ENCODE measurements at regions not wholly inside any gene's neighbourhood (a gene's known extent, or its start where the extent isn't known, plus 50 kb on each side); places are given as distances from the start of the nearest gene placed in this dataset.

DNA sequence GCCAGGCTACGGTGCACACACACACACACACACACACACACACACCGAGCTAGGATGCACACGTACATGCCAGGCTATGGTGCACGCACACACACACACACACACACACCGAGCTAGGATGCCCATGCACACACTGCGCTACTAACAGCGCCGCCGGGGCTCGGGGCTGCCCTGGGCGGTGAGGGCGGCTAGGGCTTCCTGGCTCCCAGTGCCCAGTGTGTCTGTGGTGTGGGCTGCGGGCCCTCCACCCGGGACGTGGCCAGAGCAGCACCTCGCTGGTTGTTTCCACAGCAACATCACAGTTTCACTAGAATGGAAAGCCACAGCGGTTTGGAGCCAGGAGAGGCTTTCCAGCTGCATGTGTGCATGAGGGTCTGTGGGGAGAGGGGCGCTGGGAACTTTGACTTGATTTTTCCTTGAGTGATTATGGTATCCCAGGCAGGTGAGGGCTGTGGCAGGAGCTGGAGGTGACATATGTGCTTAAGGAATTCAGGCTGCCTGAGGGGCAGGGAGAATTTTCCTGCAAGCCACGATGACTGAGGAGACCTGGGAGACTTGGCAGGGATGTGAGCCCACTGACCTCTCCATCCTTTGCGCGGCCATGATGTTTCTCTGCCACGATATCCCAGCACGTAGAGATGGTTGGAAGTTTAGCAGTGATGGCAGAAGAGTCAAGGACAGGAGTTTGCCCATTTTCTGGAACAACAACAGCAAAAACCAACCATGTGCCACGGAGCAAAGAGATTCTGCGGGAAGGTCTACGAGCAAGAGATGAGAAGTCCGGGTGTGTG, 195.9 kb downstream of the SNX19 start:
- CTCF ChIA-PET = no interaction called here
- no peak for ATAC-seq (replicated peaks in 1 of 4)

GRCh38 chr11:130721023-130721681, 195.1 kb downstream of the SNX19 start:
- Mint-ChIP-seq H3K27me3 (peaks cover 3 to 12% of the 10 kb centered on the region in 2 donors), H3K27ac (no peak overlapping the region), H3K9me3 (no peaks in the 10 kb centered on the region), H3K4me3 (no peak overlapping the region), H3K4me1 (no peaks in the 10 kb centered on the region), H3K36me3 (no peaks in the 10 kb centered on the region)
- H3K9me3 ChIP-seq = no peaks in the 10 kb centered on the region
- no peak overlapping the region for H3K27ac ChIP-seq (ENCODE audit: low read length)
- ChIA-PET CTCF (no interaction called here), POLR2A (no interaction called here)
- peaks cover 0 to 12% of the 10 kb centered on the region in 2 experiments for H3K27me3 ChIP-seq (replicated peaks in 1 of 2; ENCODE audit: control insufficient read depth in 2 of 2, extremely low read depth in 1 of 2, insufficient read depth in 2 of 2, low read length in 1 of 2)
- H3K36me3 ChIP-seq (ENCODE audit: control insufficient read depth in 2 of 2, extremely low read depth in 1 of 2, insufficient read depth in 1 of 2, low read length in 1 of 2) = no peaks in the 10 kb centered on the region
- 95% methylated on average over 3 of the region's 5 CpGs for WGBS (ENCODE audit: insufficient coverage)
- DNase-seq (no peak), ATAC-seq (replicated peaks in 1 of 4) (no peak)
- H3K4me3 ChIP-seq (ENCODE audit: control insufficient read depth in 1 of 2, extremely low read depth in 1 of 2, low read length in 1 of 2) = no peak overlapping the region
- H3K4me1 ChIP-seq (ENCODE audit: control insufficient read depth in 1 of 2, extremely low read depth in 1 of 2, insufficient read depth in 2 of 2, low read length in 2 of 2) = no peaks in the 10 kb centered on the region

More for the DNA sequence above, 195.9 kb downstream of the SNX19 start:
- no peak overlapping the region for H3K4me3 Mint-ChIP-seq
- Histone ChIP-seq H3K4me1 (ENCODE audit: control insufficient read depth in 1 of 2, extremely low read depth in 1 of 2, insufficient read depth in 2 of 2, low read length in 2 of 2) (no peaks in the 10 kb centered on the region), H3K27ac (ENCODE audit: low read length) (no peak overlapping the region), H3K36me3 (ENCODE audit: control insufficient read depth in 2 of 2, extremely low read depth in 1 of 2, insufficient read depth in 1 of 2, low read length in 1 of 2) (no peaks in the 10 kb centered on the region), H3K27me3 (replicated peaks in 1 of 2; ENCODE audit: control insufficient read depth in 2 of 2, extremely low read depth in 1 of 2, insufficient read depth in 2 of 2, low read length in 1 of 2) (peaks cover 0 to 8% of the 10 kb centered on the region in 2 experiments), H3K4me3 (ENCODE audit: control insufficient read depth in 1 of 2, extremely low read depth in 1 of 2, low read length in 1 of 2) (no peak overlapping the region), H3K9me3 (no peaks in the 10 kb centered on the region)
- 88% methylated on average over 17 of the region's 27 CpGs for WGBS (ENCODE audit: insufficient coverage)
- POLR2A ChIA-PET = no interaction called here
- H3K9me3 Mint-ChIP-seq = no peaks in the 10 kb centered on the region
- no peaks in the 10 kb centered on the region for H3K4me1 Mint-ChIP-seq
- peaks cover 5 to 14% of the 10 kb centered on the region in 2 donors for H3K27me3 Mint-ChIP-seq
- H3K27ac Mint-ChIP-seq = no peak overlapping the region
- H3K36me3 Mint-ChIP-seq = no peaks in the 10 kb centered on the region
- DNase-seq = no peak

DNA sequence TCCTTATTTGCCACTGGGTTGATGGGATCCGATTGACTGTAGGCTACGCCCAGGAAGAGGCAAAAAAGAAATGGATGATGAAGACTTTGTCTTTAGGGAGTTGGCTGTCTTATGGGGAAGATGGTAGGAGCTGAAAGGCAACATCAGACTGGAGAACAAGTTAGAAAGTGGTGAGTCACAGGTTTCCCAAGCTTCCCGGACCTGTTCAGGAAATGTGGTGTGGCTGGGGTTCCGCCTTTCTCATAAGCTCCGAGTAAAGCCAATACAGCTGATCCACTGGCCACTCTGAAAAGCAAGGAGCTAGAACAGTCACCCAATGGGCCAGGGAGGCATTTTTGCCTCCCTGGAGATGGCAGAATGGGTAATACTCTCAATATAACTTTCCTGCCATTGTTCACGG, 194.5 kb downstream of the SNX19 start:
- no peaks in the 10 kb centered on the region for H3K4me1 ChIP-seq (ENCODE audit: control insufficient read depth in 1 of 2, extremely low read depth in 1 of 2, insufficient read depth in 2 of 2, low read length in 2 of 2)
- POLR2A ChIA-PET = no interaction called here

DNA sequence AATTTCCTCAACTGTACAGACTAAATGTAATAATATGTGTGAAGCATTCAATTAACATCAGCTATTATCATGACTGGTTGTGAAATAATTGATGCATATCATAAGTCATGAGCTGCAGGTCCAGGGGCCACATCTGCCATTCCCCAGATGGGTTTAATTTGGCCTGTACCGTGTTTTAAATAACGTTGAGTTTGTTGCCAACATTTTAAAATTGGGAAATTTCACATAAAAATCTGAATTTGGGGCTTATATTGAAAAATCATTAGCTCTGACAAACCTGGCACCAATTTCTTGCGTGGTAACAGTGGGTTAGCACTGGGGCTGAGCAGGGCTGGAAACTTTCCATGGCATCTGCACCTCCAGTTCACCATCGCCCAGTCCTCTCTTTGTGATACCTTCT, 193.9 kb downstream of the SNX19 start:
- no peaks in the 10 kb centered on the region for H3K36me3 Mint-ChIP-seq
- H3K27me3 Mint-ChIP-seq = peaks cover 0 to 12% of the 10 kb centered on the region in 2 donors
- POLR2A ChIA-PET = no interaction called here
- H3K9me3 Mint-ChIP-seq = no peaks in the 10 kb centered on the region
- no peak for ATAC-seq (replicated peaks in 1 of 4)
- H3K9me3 ChIP-seq = no peaks in the 10 kb centered on the region
- no peak overlapping the region for H3K4me3 Mint-ChIP-seq
- no peak overlapping the region for H3K27ac ChIP-seq (ENCODE audit: low read length)
- peaks cover 0 to 15% of the 10 kb centered on the region in 2 experiments for H3K27me3 ChIP-seq (replicated peaks in 1 of 2; ENCODE audit: control insufficient read depth in 2 of 2, extremely low read depth in 1 of 2, insufficient read depth in 2 of 2, low read length in 1 of 2)
- no peak overlapping the region for H3K27ac Mint-ChIP-seq
- H3K36me3 ChIP-seq (ENCODE audit: control insufficient read depth in 2 of 2, extremely low read depth in 1 of 2, insufficient read depth in 1 of 2, low read length in 1 of 2) = no peaks in the 10 kb centered on the region
- DNase-seq = no peak
- no peak overlapping the region for H3K4me3 ChIP-seq (ENCODE audit: control insufficient read depth in 1 of 2, extremely low read depth in 1 of 2, low read length in 1 of 2)
- WGBS (ENCODE audit: insufficient coverage) = 73% methylated on average over 3 of the region's 4 CpGs
- H3K4me1 ChIP-seq (ENCODE audit: control insufficient read depth in 1 of 2, extremely low read depth in 1 of 2, insufficient read depth in 2 of 2, low read length in 2 of 2) = no peaks in the 10 kb centered on the region
- H3K4me1 Mint-ChIP-seq = no peaks in the 10 kb centered on the region
- CTCF ChIA-PET = no interaction called here

More for the DNA sequence above, 194.5 kb downstream of the SNX19 start:
- H3K27me3 Mint-ChIP-seq = peaks cover 0 to 12% of the 10 kb centered on the region in 2 donors
- no peaks in the 10 kb centered on the region for H3K9me3 ChIP-seq
- H3K4me3 Mint-ChIP-seq = no peak overlapping the region
- no peaks in the 10 kb centered on the region for H3K36me3 ChIP-seq (ENCODE audit: control insufficient read depth in 2 of 2, extremely low read depth in 1 of 2, insufficient read depth in 1 of 2, low read length in 1 of 2)
- WGBS (ENCODE audit: insufficient coverage) = 81% methylated on average over 5 of the region's 6 CpGs
- ATAC-seq (replicated peaks in 1 of 4) (no peak), DNase-seq (no peak)
- H3K27me3 ChIP-seq (replicated peaks in 1 of 2; ENCODE audit: control insufficient read depth in 2 of 2, extremely low read depth in 1 of 2, insufficient read depth in 2 of 2, low read length in 1 of 2) = peaks cover 0 to 14% of the 10 kb centered on the region in 2 experiments
- H3K4me1 Mint-ChIP-seq = no peaks in the 10 kb centered on the region
- H3K36me3 Mint-ChIP-seq = no peaks in the 10 kb centered on the region
- H3K9me3 Mint-ChIP-seq = no peaks in the 10 kb centered on the region
- CTCF ChIA-PET = no interaction called here
- no peak overlapping the region for H3K27ac ChIP-seq (ENCODE audit: low read length)
- H3K4me3 ChIP-seq (ENCODE audit: control insufficient read depth in 1 of 2, extremely low read depth in 1 of 2, low read length in 1 of 2) = no peak overlapping the region
- no peak overlapping the region for H3K27ac Mint-ChIP-seq

DNA sequence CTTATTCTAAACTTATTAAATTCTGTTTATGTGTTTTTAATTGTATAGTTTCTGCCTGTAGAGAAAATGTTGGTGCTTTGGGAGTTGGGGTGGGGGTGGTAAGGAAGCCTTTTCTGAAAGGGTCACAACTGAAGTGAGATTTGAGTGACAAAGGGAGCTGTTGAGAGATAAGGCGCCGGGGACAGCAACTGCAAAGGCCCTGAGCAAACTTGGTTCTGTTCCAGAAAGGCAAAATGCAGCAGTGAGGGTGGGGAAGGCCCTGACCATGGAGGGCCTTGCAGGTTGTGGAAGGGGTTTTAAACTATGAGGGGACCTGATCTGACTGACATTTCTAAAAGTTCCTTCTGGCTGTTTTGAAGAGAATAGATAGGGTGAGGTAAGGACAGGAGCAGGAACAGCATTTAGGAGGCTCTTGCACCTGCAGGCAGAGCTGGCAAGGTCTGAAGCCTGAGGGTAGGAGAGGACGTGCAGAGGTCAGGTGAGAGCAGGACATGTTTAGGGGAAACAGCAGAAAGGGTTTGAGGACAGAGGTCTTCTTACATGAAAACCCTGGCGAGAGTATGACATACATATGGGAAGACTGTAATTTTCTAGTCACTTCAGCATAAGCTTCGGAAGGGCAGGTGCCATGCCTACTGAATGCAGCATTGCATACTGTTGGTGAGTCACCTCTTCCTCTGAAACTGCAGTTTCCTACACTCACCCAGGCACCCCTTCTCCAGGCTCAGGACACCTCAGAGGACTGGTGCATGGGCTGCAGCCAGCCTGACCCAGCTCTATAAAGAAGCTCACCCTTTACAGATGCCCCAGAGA, 190.7 kb downstream of the SNX19 start:
- CTCF ChIA-PET = interaction anchor here in 1 of 2 donors (0.7 kb wide), 1 partner anchor 171 kb away, joined by 3 read pairs; no protein-coding TSS in a partner anchor
- ATAC-seq (replicated peaks in 1 of 4) (no peak), DNase-seq (no peak)
- WGBS (ENCODE audit: insufficient coverage) = 90% methylated on average over 5 of the region's 5 CpGs
- Mint-ChIP-seq H3K27me3 (peaks cover 2 to 12% of the 10 kb centered on the region in 2 donors), H3K36me3 (no peaks in the 10 kb centered on the region), H3K4me3 (no peak overlapping the region), H3K9me3 (peaks cover 4 to 14% (median 11%) of the 10 kb centered on the region in 3 donors), H3K4me1 (no peaks in the 10 kb centered on the region), H3K27ac (no peak overlapping the region)
- H3K4me3 ChIP-seq (ENCODE audit: control insufficient read depth in 1 of 2, extremely low read depth in 1 of 2, low read length in 1 of 2) = no peak overlapping the region
- H3K36me3 ChIP-seq (ENCODE audit: control insufficient read depth in 2 of 2, extremely low read depth in 1 of 2, insufficient read depth in 1 of 2, low read length in 1 of 2) = no peaks in the 10 kb centered on the region
- H3K27ac ChIP-seq (ENCODE audit: low read length) = no peak overlapping the region
- peaks cover 0 to 10% of the 10 kb centered on the region in 2 experiments for H3K27me3 ChIP-seq (replicated peaks in 1 of 2; ENCODE audit: control insufficient read depth in 2 of 2, extremely low read depth in 1 of 2, insufficient read depth in 2 of 2, low read length in 1 of 2)
- POLR2A ChIA-PET = no interaction called here
- H3K4me1 ChIP-seq (ENCODE audit: control insufficient read depth in 1 of 2, extremely low read depth in 1 of 2, insufficient read depth in 2 of 2, low read length in 2 of 2) = no peaks in the 10 kb centered on the region
- no peaks in the 10 kb centered on the region for H3K9me3 ChIP-seq

GRCh38 chr11:130726234-130727037, 189.8 kb downstream of the SNX19 start:
- Histone ChIP-seq H3K36me3 (ENCODE audit: control insufficient read depth in 2 of 2, extremely low read depth in 1 of 2, insufficient read depth in 1 of 2, low read length in 1 of 2) (no peaks in the 10 kb centered on the region), H3K27me3 (replicated peaks in 1 of 2; ENCODE audit: control insufficient read depth in 2 of 2, extremely low read depth in 1 of 2, insufficient read depth in 2 of 2, low read length in 1 of 2) (peaks cover 0 to 10% of the 10 kb centered on the region in 2 experiments), H3K4me1 (ENCODE audit: control insufficient read depth in 1 of 2, extremely low read depth in 1 of 2, insufficient read depth in 2 of 2, low read length in 2 of 2) (no peaks in the 10 kb centered on the region), H3K4me3 (ENCODE audit: control insufficient read depth in 1 of 2, extremely low read depth in 1 of 2, low read length in 1 of 2) (no peak overlapping the region), H3K9me3 (no peaks in the 10 kb centered on the region), H3K27ac (ENCODE audit: low read length) (no peak overlapping the region)
- DNase-seq (no peak), ATAC-seq (replicated peaks in 1 of 4) (no peak)
- Mint-ChIP-seq H3K4me3 (no peak overlapping the region), H3K36me3 (no peaks in the 10 kb centered on the region), H3K9me3 (peaks cover 4 to 22% (median 14%) of the 10 kb centered on the region in 3 donors), H3K27ac (no peak overlapping the region), H3K27me3 (peaks cover 2 to 12% of the 10 kb centered on the region in 2 donors), H3K4me1 (no peaks in the 10 kb centered on the region)
- POLR2A ChIA-PET = no interaction called here
- 87% methylated on average over 7 of the region's 14 CpGs for WGBS (ENCODE audit: insufficient coverage)
- CTCF ChIA-PET = no interaction called here
